Fibroblast of lung (primary cell): ENCODE measurements at regions not wholly inside any gene's neighbourhood (a gene's known extent, or its start where the extent isn't known, plus 50 kb on each side); places are given as distances from the start of the nearest gene placed in this dataset.

Experiments
- DNase-seq, 2 donors: peaks; one replicate each; pipeline versions ENCODE4 v3.0.0 to v3.0.0-alpha.2; 2010; ENCODE audit warnings: low read depth in 2 of 2
- H2AFZ ChIP-seq: 2 replicates; pipeline ENCODE4 v1.5.1; 2012; ENCODE audit warnings: low read length, control low read depth, inconsistent platforms
- H3K27ac ChIP-seq: 2 replicates; pipeline ENCODE4 v1.5.1; 2011; ENCODE audit warnings: low read length, control low read depth; ENCODE audit not compliant: insufficient read depth
- H3K27me3 ChIP-seq: 2 replicates; pipeline ENCODE4 v1.5.1; 2011; ENCODE audit warnings: mild to moderate bottlenecking, low read length; ENCODE audit not compliant: control insufficient read depth, insufficient read depth
- H3K36me3 ChIP-seq: 2 replicates; pipeline ENCODE4 v1.5.1; 2011; ENCODE audit warnings: low read length; ENCODE audit not compliant: control insufficient read depth, insufficient read depth
- H3K4me1 ChIP-seq: 2 replicates; pipeline ENCODE4 v1.5.1; 2011; ENCODE audit warnings: low read length; ENCODE audit not compliant: control insufficient read depth, insufficient read depth; ENCODE audit errors: extremely low read depth
- H3K4me2 ChIP-seq: 2 replicates; pipeline ENCODE4 v1.5.1; 2011; ENCODE audit warnings: low read length, control low read depth; ENCODE audit not compliant: insufficient read depth; ENCODE audit errors: extremely low read depth
- H3K4me3 ChIP-seq, 4 experiments: fragments of 200-600 bp in 1 of 4; sonication (generic) in 1 of 4; replicated peaks in 1 of 4; 2 replicates each; pipeline ENCODE4 v1.5.1; 2011 to 2016; ENCODE audit warnings: low read length in 4 of 4, low read depth in 3 of 4, mild to moderate bottlenecking in 3 of 4, control low read depth in 2 of 4, inconsistent platforms in 1 of 4, mixed read lengths in 1 of 4; ENCODE audit not compliant: insufficient read depth in 1 of 4; ENCODE audit errors: control extremely low read depth in 1 of 4
- H3K79me2 ChIP-seq: 2 replicates; pipeline ENCODE4 v1.5.1; 2012; ENCODE audit warnings: mild to moderate bottlenecking, low read length, inconsistent platforms; ENCODE audit not compliant: control insufficient read depth, insufficient read depth
- H3K9ac ChIP-seq: 2 replicates; pipeline ENCODE4 v1.5.1; 2011; ENCODE audit warnings: mild to moderate bottlenecking, low read length, control low read depth; ENCODE audit not compliant: insufficient read depth
- H3K9me3 ChIP-seq: 2 replicates; pipeline ENCODE4 v1.5.1; 2012; ENCODE audit warnings: low read depth, low read length; ENCODE audit not compliant: control insufficient read depth, insufficient read depth
- H4K20me1 ChIP-seq: 2 replicates; pipeline ENCODE4 v1.5.1; 2011; ENCODE audit warnings: low read length; ENCODE audit not compliant: control insufficient read depth, insufficient read depth; ENCODE audit errors: extremely low read depth
- CTCF ChIP-seq, 2 donors: IDR thresholded peaks in 1 of 2; conservative IDR thresholded peaks in 1 of 2; 1 replicate in 1 of 2; 2 replicates in 1 of 2; pipeline ENCODE4 v1.5.1; 2011 to 2012; ENCODE audit warnings: low read length in 2 of 2, control low read depth in 1 of 2, inconsistent platforms in 1 of 2, low read depth in 1 of 2, mild to moderate bottlenecking in 1 of 2
- EZH2 ChIP-seq: IDR thresholded peaks from 2 replicates; pipeline ENCODE4 v1.5.1; 2012; ENCODE audit warnings: low read length, control low read depth, mild to moderate bottlenecking; ENCODE audit errors: missing control alignments

GRCh38 chr4:187474238-187474637 lies 521.3 kb upstream of the ZFP42 start:
- Histone ChIP-seq H3K4me2 (no peak overlapping the region), H3K79me2 (no peaks in the 10 kb centered on the region), H3K4me3 (no peak overlapping the region), H3K27me3 (no peaks in the 10 kb centered on the region), H3K9me3 (no peaks in the 10 kb centered on the region), H3K9ac (no peak overlapping the region), H2AFZ (no peak overlapping the region), H3K4me1 (peaks cover 6% of the 10 kb centered on the region), H3K27ac (no peak overlapping the region), H3K36me3 (no peaks in the 10 kb centered on the region), H4K20me1 (no peaks in the 10 kb centered on the region)
- DNase-seq, result no peak
- no peak for TF ChIP-seq CTCF (conservative IDR thresholded peaks at IDR 0.05 in 1 of 2, IDR thresholded peaks at IDR 0.05 in 1 of 2; ENCODE audit: low read depth in 1 of 2, low read length in 2 of 2)
- no peak for TF ChIP-seq EZH2

GRCh38 chr4:187475901-187476300 lies 519.7 kb upstream of the ZFP42 start:
- H3K4me3 ChIP-seq, result no peak overlapping the region
- no peak overlapping the region for H3K4me2 ChIP-seq
- no peaks in the 10 kb centered on the region for H3K9me3 ChIP-seq
- H4K20me1 ChIP-seq, result no peaks in the 10 kb centered on the region
- H3K9ac ChIP-seq, result no peak overlapping the region
- H2AFZ ChIP-seq, result no peak overlapping the region
- TF ChIP-seq CTCF (conservative IDR thresholded peaks at IDR 0.05 in 1 of 2, IDR thresholded peaks at IDR 0.05 in 1 of 2; ENCODE audit: low read depth in 1 of 2, low read length in 2 of 2) (no peak), EZH2 (no peak)
- no peak overlapping the region for H3K27ac ChIP-seq
- DNase-seq, result no peak
- peaks cover 21% of the 10 kb centered on the region for H3K4me1 ChIP-seq
- no peaks in the 10 kb centered on the region for H3K27me3 ChIP-seq
- H3K79me2 ChIP-seq, result no peaks in the 10 kb centered on the region
- H3K36me3 ChIP-seq, result no peaks in the 10 kb centered on the region

GRCh38 chr4:187477224-187477623 lies 518.3 kb upstream of the ZFP42 start:
- H3K36me3 ChIP-seq, result no peaks in the 10 kb centered on the region
- DNase-seq, result no peak
- H3K4me3 ChIP-seq, result no peak overlapping the region
- H3K27ac ChIP-seq, result no peak overlapping the region
- H3K79me2 ChIP-seq, result no peaks in the 10 kb centered on the region
- H3K27me3 ChIP-seq, result no peaks in the 10 kb centered on the region
- TF ChIP-seq CTCF (conservative IDR thresholded peaks at IDR 0.05 in 1 of 2, IDR thresholded peaks at IDR 0.05 in 1 of 2; ENCODE audit: low read depth in 1 of 2, low read length in 2 of 2) (no peak), EZH2 (no peak)
- no peak overlapping the region for H3K9ac ChIP-seq
- no peak overlapping the region for H3K4me2 ChIP-seq
- H3K9me3 ChIP-seq, result no peaks in the 10 kb centered on the region
- H4K20me1 ChIP-seq, result no peaks in the 10 kb centered on the region
- peaks cover 25% of the 10 kb centered on the region for H3K4me1 ChIP-seq
- no peak overlapping the region for H2AFZ ChIP-seq
